NCI-H146 treated with DMSO at 0.1 percent for 48 hours (cell line): ENCODE measurements at regions not wholly inside any gene's neighbourhood (a gene's known extent, or its start where the extent isn't known, plus 50 kb on each side); places are given as distances from the start of the nearest gene placed in this dataset.

ENCODE experiments used
- DNase-seq: peaks from one replicate; lab custom pipeline; 2025; ENCODE audit not compliant: unreplicated experiment; lab: John Stamatoyannopoulos, UW

DNA sequence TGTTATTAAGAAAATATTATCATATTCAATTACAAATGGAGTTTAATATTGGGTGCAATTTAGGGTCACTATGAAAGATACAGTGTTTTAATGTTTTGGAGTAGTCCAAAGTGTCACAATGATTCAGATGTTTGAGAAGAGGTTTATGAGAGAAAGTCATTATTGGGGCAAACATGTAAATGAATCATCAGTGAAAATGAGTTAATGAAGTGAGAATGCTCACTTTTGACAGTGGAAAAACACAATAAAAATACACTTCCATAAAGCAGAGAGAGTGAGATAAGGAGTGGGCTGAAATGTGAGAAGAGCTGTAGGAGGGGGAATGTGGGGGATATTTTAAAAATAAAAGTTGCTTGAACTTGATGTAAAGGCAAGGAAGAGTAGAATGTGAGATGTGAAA lies 957.1 kb downstream of the PCDH18 start:
- no peak for DNase-seq

DNA sequence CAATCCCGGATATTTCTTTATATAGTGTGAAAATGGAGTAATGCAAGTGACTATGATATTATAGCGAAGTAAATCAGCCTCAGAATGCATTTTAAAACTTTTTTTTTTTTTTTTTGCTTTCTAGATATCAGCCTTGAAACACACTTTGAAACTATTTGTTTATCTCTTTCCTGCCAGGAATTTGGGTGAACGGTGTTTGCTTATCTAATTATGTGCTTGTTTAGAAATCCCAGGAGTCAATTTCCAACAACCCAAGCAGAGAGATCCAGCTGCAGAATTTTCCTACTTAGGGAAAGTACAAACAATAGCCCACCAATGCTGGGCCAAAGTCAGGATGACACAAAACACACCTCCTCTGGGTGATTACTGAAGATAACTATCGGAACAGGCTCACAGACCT lies 958.8 kb downstream of the PCDH18 start:
- DNase-seq: no peak

DNA sequence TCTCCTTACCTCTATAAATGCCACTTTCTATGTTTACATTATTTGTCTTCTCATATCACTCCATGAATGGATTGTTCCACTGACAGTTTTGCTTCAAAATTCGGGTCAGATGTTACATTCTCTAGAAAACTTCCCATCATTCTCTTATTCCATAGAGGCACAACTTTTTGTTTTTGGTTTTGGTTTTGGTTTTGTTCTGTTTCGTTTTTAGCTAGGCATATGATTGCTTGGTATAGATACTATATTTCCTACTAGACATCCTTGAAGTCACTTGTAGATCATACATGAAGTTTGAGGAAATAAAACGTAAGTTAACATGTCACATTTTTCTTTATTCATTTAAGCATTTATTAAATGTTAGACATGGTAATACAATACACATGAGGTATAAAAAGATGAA lies 961.0 kb downstream of the PCDH18 start:
- no peak for DNase-seq

DNA sequence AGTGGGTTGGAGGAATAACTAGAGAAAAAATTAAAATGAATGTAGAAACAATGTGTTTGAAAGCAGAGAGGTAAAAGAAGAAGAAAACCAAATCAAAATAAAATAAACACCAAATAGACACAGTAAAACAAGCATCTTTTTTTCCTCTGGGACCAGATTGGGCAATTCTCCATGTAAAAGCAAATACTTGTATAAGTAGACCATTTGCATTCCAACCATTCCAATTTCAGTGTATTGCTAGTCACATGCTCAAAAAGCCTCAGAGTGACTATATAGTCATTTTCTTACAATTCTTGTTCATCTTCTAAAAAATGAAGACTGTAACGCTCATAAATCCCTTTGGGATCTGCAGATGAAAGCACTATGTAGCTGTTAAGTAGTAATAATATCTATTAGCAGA lies 969.5 kb downstream of the PCDH18 start:
- DNase-seq: no peak

DNA sequence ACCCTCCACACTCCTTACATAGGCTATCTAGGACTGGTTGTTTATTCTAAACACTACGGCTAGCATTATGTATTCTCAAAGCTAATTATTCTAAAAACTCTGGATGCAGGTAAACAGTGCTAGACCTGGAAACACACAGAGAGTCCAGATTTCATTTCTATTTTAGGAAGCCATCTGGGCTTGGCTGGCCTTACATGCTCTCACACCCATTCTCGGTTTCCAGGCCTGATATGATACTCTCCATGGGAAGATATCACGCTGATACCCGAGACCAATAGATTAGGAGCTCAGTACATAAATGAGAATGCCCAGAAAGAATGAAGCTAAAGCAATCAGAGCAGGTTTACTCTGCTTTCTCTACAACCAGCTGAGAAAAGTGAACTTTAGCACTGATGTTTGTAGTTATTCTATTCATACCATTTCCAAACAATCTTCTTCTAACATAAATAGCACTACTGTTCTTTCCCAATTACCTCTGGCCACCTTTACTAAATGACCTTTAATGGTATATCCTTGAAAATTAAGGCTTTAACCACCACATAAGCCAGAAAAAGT lies 973.3 kb downstream of the PCDH18 start:
- DNase-seq: no peak

DNA sequence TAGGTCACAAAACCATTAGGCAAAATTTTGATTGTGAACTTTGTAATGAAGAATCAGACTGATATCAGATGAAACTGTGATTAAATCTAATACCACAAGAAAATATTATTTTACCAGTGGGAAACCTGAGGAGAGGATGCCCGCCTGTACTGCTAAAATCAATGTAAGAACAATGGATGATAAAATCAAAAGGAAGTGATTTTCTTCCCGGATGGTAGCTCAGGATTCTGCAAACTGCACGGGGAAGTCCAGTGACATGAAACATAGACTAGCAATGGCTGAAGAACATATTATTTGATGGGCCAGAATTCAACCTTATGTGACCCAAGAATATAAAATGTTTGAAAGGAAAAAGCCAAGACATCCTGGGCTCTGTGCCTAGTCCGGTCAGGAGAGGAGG lies 974.9 kb downstream of the PCDH18 start:
- no peak for DNase-seq

DNA sequence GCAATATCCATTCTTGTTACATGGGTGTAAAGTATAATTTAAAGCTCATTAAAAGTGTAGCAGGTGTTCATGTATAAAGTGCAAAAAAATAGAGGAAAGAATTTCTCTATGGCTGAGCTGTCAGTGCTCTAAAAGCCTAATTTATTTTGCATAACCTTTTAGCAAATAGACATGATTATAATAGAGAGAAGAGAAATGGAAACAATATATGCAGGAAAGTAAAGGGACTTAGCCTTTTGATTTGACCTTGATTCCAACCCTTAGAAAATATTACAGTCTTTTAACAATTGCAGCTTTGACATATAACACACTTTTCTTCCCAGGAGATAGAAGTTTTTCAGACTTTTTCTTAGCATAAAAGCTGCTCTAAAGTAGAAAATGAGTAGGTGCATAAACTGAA lies 978.3 kb downstream of the PCDH18 start:
- DNase-seq: no peak

DNA sequence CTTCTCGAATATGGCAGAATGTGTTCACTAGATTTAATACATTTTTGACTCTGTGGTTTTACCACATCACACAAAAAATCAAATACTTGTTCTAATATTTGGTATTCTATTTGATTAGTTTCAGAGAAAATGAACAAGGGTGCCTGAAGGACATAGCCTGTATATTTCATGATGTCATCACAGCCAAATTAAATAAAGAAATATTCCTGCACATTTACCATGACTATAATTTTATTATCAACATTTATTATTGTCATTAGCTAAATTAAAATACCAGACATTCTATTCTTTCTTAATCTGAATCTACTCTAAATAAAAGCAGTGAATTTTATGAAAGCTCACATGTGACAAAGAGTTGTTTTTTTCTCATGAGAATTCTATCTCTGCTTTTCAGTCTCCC lies 980.5 kb downstream of the PCDH18 start:
- no peak for DNase-seq

DNA sequence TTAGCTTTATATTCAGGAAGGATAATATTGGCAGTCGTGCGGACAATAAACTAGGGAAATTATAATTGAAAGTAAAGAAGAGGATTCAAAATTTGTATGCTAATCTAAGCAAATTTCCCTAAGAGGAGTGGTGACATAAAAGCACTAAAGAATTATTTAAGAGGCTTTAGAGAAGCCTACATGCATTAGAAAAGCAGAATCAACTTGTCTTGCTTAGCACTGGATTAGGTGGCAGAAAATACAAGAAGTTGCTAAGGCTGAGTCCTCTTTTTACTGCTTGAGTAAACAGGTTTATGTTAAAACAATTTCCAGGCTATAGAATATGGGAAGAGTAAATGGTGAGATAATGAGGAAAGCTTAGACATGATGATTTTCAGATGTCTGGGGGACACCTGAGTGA lies 991.5 kb downstream of the PCDH18 start:
- DNase-seq: no peak

DNA sequence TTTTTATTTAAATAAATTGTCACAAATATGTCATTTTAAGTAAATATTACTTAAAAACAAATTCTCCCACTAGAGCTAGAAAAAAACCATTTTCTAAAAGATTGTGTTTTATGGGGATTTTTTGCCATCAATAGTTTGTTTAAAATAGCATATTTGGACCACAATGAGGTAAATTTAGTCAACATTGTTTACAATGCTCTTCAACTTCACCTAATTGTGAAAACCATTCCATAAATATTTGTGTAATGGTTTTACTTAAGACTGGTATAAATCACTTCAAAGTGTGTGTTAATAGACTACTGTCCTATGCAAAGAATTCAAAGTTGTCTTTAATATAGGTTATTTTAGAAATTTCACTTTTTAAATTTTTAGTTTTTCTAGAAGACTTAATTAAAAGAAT lies 1004.2 kb downstream of the PCDH18 start:
- no peak for DNase-seq

DNA sequence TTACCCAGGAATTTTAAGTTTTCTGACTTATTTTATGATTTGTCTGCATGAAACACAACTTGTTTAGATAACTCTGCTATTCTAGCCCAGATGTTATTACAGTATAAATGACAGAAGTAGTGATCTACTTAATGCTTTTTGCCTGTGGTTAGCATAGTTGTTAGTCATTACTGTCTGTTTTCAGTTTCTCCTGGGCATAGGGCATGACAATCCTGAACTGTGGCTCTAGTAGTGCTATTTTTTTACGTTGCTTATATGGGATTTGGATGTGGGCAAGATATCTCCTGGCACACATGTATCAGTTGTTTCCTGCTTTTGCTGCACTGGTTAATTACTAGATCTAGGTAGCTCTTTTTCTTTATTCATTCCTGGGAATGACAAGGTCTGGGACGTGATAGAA lies 1005.8 kb downstream of the PCDH18 start:
- no peak for DNase-seq

DNA sequence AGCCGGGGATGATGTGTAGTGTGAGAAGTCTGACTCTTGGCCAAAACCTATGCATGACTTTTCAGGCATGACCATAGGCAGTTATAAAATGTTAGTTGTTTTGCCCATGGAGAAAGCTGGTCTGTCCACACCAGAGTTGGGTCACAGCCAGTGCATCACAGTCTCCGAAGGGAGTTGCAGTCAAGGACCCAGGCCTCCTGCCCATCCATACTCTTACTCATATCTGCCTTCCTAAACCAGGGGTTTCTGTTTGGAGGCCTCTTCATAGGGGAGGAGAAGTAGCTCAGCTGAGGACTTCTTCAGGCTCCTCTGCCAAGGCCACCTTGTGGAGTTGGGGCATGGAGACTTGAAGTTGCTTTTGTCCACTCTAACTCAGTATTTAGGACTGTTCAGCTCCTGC lies 1008.3 kb downstream of the PCDH18 start:
- DNase-seq: no peak

DNA sequence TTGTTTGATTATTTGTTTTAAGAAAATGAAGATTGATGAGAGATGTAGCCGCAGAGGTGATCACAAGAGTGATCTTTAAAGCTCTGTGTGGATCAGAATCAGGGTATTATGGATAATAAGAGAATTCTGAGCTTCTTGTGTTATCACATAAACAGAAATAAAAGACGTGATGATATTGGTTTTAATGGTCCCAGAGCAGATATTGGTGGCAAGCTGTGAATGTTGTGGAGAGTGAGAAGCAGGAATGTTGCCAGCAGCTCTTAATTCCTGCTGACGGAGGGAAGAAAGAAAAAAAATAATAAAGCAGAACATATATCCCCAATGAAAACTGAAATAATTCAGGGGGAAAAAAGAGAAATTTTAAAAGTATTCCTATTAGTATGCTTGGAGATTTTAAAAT lies 1015.9 kb downstream of the PCDH18 start:
- DNase-seq: no peak

DNA sequence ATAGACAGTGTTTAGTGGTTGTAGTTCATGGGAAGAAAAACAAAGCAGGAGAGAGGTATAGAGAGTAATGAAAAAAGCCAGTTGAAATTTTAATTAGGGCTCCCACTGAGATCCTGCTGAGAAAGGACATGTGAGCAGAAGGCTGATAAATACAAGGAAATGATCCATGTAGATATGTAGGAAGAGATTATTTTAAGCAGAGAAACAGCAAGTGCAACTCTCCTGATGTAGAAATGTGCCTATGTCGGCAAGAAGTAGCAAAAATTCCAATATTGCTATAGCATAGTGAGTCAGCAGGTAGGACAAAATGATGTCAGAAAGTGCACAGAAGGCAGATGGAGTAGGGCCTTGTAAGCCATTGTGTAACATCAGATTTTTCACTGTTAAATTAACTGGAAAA lies 1027.3 kb downstream of the PCDH18 start:
- peak; percentile 53 for DNase-seq

DNA sequence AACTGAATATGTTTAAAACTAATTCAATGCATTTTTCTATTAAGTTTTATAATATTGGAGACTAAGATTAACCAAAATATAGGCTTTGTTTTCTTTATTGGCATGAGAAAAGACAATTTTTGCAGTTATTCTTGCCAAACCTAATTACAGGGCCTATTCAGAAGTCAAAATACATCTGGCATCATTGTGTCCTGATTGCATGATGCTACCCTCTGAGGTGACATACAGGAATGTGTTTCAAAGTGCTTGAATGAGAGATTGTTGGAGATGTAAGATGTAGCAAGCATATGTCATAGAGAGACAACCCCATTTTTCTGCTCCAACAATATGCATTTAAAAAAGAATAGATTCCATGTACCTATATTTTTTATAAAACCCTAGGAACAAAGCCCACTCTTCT lies 1036.4 kb downstream of the PCDH18 start:
- no peak for DNase-seq

DNA sequence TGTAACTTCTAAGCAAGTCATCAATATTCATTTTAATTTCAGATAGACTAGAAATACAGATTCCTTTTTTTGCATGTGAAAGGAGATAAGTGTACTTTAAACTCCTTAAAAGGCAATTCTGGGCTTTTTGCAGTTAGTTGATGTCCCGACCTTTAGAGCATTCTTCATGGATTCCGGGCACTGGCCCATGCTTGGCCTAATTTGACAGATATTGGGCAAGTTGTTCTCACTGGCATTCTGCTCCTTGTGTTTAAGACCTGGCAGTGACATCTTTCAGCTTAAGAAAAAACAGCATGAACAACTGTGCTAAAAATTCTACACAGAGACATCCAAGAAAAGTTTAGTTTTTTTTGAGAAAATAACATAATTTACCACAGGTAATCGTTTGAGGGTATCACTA lies 1037.2 kb downstream of the PCDH18 start:
- no peak for DNase-seq

DNA sequence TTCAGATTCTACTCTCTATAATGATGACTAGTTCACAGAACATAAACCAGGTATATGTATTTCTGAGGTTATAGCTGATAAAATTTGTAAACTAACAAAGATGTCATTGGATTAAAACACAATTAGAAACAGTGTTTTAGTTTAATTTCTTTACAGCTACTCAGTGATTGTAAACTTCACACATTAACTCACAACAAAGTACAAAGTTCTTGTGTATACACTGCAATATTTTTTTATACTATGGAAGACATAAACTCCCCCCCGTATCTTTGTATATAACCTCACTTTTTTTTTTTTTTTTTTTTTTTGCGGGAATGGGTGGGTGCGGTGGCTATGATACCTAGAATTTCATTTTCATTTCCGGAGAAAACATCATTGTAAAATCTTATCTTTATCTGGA lies 1043.2 kb downstream of the PCDH18 start:
- no peak for DNase-seq

DNA sequence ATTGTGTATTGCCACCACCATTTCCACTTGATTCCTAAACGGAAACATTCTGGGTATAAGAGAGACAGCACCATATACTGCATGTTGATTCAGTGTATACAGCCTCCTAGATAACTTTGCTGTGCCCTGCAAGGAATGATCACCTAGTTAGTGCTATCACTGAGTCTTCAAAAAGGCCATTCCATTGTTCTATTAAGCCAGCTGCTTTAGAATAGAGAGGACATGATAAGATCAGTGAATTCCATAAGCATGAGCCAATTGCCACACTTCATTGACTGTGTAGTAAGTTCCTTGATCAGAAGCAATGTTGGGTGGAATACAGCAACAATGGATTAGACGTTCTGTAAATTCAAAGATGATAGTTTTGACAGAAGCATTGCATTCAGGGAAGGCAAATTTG lies 1047.3 kb downstream of the PCDH18 start:
- DNase-seq: no peak

DNA sequence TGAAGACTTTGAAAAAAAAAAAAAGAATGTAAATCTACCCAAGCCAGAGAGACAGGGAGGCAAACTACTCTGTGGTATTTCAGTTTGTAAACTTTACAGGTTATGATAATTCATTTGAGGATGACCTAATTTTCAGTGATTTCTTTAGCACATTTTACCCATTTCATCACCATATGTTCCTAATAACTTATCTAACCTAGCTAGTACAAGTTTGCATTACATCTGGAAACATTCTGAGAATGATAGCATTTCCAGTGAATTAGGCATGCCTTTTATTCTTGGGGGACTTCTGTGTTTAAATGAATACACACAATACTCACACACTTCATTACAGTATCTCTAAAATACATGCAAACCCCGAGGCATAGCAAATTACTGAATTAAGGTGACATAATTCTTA lies 1055.5 kb downstream of the PCDH18 start:
- DNase-seq: no peak

DNA sequence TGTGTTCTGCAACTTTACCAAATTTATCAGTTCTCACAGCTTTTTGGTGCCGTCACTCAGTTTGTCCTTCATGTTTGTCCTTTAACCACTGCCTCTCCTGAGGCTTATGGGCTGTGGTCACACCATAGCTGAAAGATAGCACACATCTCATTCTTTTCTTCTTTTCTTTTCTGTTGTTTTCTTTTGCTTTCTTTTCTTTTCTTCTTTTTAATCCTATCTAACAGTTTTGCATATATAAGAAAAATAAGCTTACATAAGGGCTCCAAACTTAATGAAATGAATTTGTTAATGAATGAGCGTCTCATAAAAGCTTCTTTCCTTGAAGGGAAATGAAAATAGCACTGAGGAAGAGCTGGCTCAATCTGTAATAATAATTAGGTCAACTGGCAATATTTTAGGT lies 1061.2 kb downstream of the PCDH18 start:
- DNase-seq: no peak

DNA sequence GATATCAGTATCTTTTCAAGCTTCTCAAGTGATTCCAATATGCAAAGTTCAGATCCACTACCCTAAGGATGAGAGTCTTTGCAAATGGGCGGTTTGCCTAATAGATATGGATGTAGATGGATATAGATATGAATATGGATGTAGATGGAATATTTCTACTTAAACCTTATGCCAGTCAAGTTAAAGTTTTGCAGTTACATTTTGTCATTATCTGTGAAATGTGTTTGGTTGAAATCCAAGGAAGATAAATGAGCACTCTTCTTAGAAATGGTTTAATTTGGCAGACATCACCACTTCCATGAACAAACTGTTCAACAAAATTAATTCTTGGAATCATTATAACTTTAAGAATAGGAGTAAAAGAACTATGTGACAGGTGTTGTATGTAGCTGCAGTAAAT lies 1066.6 kb downstream of the PCDH18 start:
- DNase-seq: no peak

DNA sequence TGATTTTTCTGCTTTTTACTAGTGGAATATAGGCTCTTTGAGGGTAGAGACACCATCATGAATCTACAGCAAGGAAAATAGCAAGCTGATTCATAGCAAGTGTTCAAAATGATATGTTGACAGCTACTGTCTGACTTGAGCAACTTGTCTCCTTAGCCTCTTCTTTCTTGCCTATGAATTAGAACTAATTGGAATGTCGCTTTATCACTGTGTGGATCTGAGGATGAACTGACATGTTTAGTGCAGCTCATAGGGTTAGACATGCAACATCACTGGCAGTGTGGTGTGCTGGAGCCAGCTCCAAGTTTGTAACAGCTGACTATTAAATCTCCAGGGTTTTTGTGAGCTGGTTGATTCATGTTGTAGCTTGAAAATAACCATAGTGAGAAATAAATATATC lies 1068.4 kb downstream of the PCDH18 start:
- no peak for DNase-seq

DNA sequence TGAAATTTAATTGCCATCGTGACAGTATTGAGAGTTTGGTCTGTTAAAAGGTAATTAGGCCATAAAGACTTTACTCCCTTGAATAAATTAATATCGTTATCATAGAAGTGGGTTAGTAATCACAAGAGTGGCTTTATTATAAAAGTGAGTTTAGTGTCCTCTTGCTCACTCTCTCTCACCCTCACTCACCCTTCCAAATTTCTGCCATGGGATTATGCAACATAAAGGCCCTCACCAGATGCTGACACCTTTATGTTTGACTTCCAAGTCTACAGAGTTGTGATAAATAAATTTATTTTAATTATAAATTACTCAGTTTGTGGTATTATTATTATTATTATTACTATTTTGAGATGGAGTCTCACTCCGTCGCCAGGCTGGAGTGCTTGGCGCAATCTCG lies 1070.8 kb downstream of the PCDH18 start:
- no peak for DNase-seq

DNA sequence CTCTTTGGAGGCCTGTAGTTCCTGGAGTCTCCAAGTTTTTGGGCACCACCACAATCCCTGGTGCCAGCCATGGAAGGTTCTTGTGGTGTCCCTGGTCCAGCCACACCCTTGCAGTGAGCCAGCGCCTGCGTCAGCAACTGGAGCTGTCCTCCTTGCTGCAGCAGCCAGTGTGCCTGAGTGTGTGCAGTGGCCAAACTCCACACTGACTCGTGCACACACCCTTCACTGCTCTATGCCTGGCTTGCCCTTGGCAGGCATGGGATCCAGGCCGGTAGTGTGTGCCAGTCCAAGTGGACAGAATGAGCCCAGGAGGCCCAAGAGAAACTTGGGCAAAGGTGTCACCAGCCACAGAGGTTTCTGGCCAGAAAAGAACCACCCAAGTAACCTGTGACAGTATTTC lies 1074.0 kb downstream of the PCDH18 start:
- no peak for DNase-seq
